Skeletal muscle tissue (tissue), 3 donors: ENCODE measurements at regions not wholly inside any gene's neighbourhood (a gene's known extent, or its start where the extent isn't known, plus 50 kb on each side); places are given as distances from the start of the nearest gene placed in this dataset.
"Not testable (repeated sequence)": the region's sequence is repeated elsewhere in the genome, so short reads cannot be mapped to it uniquely, and the experiment has no call there.

ENCODE experiments used
- H3K27ac ChIP-seq: one replicate; pipeline ENCODE4 v1.7.0; 2013; ENCODE audit warnings: mild to moderate bottlenecking, low read depth, low read length, inconsistent platforms
- H3K27me3 ChIP-seq, 3 donors: one replicate each; pipeline ENCODE4 v1.7.0; 2013; ENCODE audit warnings: low read length in 3 of 3; ENCODE audit not compliant: control insufficient read depth in 3 of 3, insufficient read depth in 3 of 3
- H3K36me3 ChIP-seq, 3 donors: one replicate each; pipeline ENCODE4 v1.7.0; 2013; ENCODE audit warnings: low read length in 3 of 3; ENCODE audit not compliant: control insufficient read depth in 3 of 3, insufficient read depth in 3 of 3
- H3K4me1 ChIP-seq, 3 donors: one replicate each; pipeline ENCODE4 v1.7.0; 2013; ENCODE audit warnings: low read length in 3 of 3, mild to moderate bottlenecking in 3 of 3; ENCODE audit not compliant: control insufficient read depth in 3 of 3, insufficient read depth in 3 of 3
- H3K4me3 ChIP-seq, 3 donors: one replicate each; pipeline ENCODE4 v1.7.0; 2013; ENCODE audit warnings: low read length in 3 of 3
- H3K9ac ChIP-seq, 3 donors: one replicate each; pipeline ENCODE4 v1.7.0; 2013; ENCODE audit warnings: low read length in 3 of 3, mild to moderate bottlenecking in 3 of 3, moderate library complexity in 2 of 3, low read depth in 1 of 3
- H3K9me3 ChIP-seq, 3 donors: one replicate each; pipeline ENCODE4 v1.7.0; 2013; ENCODE audit warnings: low read length in 3 of 3; ENCODE audit not compliant: control insufficient read depth in 3 of 3
- donor health status: Osteomylitis.

GRCh38 chr12:59326457-59326856, 269.4 kb upstream of the SLC16A7 start:
- not testable (repeated sequence) for H3K4me1 ChIP-seq, H3K9ac ChIP-seq, H3K27me3 ChIP-seq, H3K27ac ChIP-seq, H3K4me3 ChIP-seq, H3K36me3 ChIP-seq, H3K9me3 ChIP-seq

- H3K9ac ChIP-seq: no peak overlapping the region
- H3K27ac ChIP-seq: no peak overlapping the region
- no peaks in the 10 kb centered on the region for H3K36me3 ChIP-seq
- no peaks in the 10 kb centered on the region for H3K9me3 ChIP-seq
- H3K27me3 ChIP-seq: no peaks in the 10 kb centered on the region
- H3K4me1 ChIP-seq: no peaks in the 10 kb centered on the region
- H3K4me3 ChIP-seq: no peak overlapping the region
Observed at GRCh38 chr12:59322473-59322872, 273.4 kb upstream of the SLC16A7 start.

GRCh38 chr12:59321278-59321677, 274.6 kb upstream of the SLC16A7 start:
- Histone ChIP-seq H3K9me3 (no peaks in the 10 kb centered on the region), H3K36me3 (no peaks in the 10 kb centered on the region), H3K27me3 (no peaks in the 10 kb centered on the region), H3K9ac (no peak overlapping the region), H3K4me3 (no peak overlapping the region), H3K4me1 (no peaks in the 10 kb centered on the region), H3K27ac (no peak overlapping the region)

- H3K9me3 ChIP-seq: no peaks in the 10 kb centered on the region
- H3K4me1 ChIP-seq: no peaks in the 10 kb centered on the region
- H3K27ac ChIP-seq: no peak overlapping the region
Observed at GRCh38 chr12:59320112-59320511, 275.7 kb upstream of the SLC16A7 start.

GRCh38 chr12:59318940-59319339, 276.9 kb upstream of the SLC16A7 start:
- H3K27me3 ChIP-seq: no peaks in the 10 kb centered on the region
- no peak overlapping the region for H3K9ac ChIP-seq
- no peak overlapping the region for H3K27ac ChIP-seq
- no peaks in the 10 kb centered on the region for H3K4me1 ChIP-seq
- no peaks in the 10 kb centered on the region for H3K36me3 ChIP-seq
- no peak overlapping the region for H3K4me3 ChIP-seq
- no peaks in the 10 kb centered on the region for H3K9me3 ChIP-seq

More at GRCh38 chr12:59320112-59320511, 275.7 kb upstream of the SLC16A7 start:
- Histone ChIP-seq H3K4me3 (no peak overlapping the region), H3K36me3 (no peaks in the 10 kb centered on the region), H3K27me3 (no peaks in the 10 kb centered on the region), H3K9ac (no peak overlapping the region)

GRCh38 chr12:59317598-59317997, 278.2 kb upstream of the SLC16A7 start:
- Histone ChIP-seq H3K9me3 (no peaks in the 10 kb centered on the region), H3K36me3 (no peaks in the 10 kb centered on the region), H3K4me3 (no peak overlapping the region), H3K4me1 (no peaks in the 10 kb centered on the region), H3K27me3 (no peaks in the 10 kb centered on the region), H3K27ac (no peak overlapping the region), H3K9ac (no peak overlapping the region)

- H3K9me3 ChIP-seq: no peaks in the 10 kb centered on the region
- no peaks in the 10 kb centered on the region for H3K27me3 ChIP-seq
- no peaks in the 10 kb centered on the region for H3K36me3 ChIP-seq
- H3K4me1 ChIP-seq: no peaks in the 10 kb centered on the region
- no peak overlapping the region for H3K27ac ChIP-seq
- no peak overlapping the region for H3K4me3 ChIP-seq
- no peak overlapping the region for H3K9ac ChIP-seq
Observed at GRCh38 chr12:59316938-59317337, 278.9 kb upstream of the SLC16A7 start.

- not testable (repeated sequence) for H3K27ac ChIP-seq, H3K4me1 ChIP-seq, H3K36me3 ChIP-seq, H3K27me3 ChIP-seq, H3K9me3 ChIP-seq, H3K9ac ChIP-seq, H3K4me3 ChIP-seq
Observed at GRCh38 chr12:59316354-59316753, 279.5 kb upstream of the SLC16A7 start.

- H3K27ac ChIP-seq: no peak overlapping the region
- no peak overlapping the region for H3K9ac ChIP-seq
- no peaks in the 10 kb centered on the region for H3K4me1 ChIP-seq
- no peaks in the 10 kb centered on the region for H3K27me3 ChIP-seq
- no peak overlapping the region for H3K4me3 ChIP-seq
- H3K9me3 ChIP-seq: no peaks in the 10 kb centered on the region
- no peaks in the 10 kb centered on the region for H3K36me3 ChIP-seq
Observed at GRCh38 chr12:59314209-59314608, 281.6 kb upstream of the SLC16A7 start.

- Histone ChIP-seq H3K9ac (no peak overlapping the region), H3K36me3 (no peaks in the 10 kb centered on the region), H3K4me1 (no peaks in the 10 kb centered on the region), H3K4me3 (no peak overlapping the region), H3K27ac (no peak overlapping the region), H3K9me3 (no peaks in the 10 kb centered on the region), H3K27me3 (no peaks in the 10 kb centered on the region)
Observed at GRCh38 chr12:59304077-59304721, 291.6 kb upstream of the SLC16A7 start.

- Histone ChIP-seq H3K4me1 (no peaks in the 10 kb centered on the region), H3K27ac (no peak overlapping the region), H3K27me3 (no peaks in the 10 kb centered on the region), H3K9me3 (no peaks in the 10 kb centered on the region), H3K4me3 (no peak overlapping the region), H3K9ac (no peak overlapping the region), H3K36me3 (no peaks in the 10 kb centered on the region)
Observed at GRCh38 chr12:59298296-59298695, 297.5 kb upstream of the SLC16A7 start.
